Mesenchymal stem cell (in vitro differentiated cells and primary cell): ENCODE measurements at regions not wholly inside any gene's neighbourhood (a gene's known extent, or its start where the extent isn't known, plus 50 kb on each side); places are given as distances from the start of the nearest gene placed in this dataset.
A peak's percentile ranks its signal among the peaks of the same experiment; 100 is the strongest.
"Not testable (repeated sequence)": the region's sequence is repeated elsewhere in the genome, so short reads cannot be mapped to it uniquely, and the experiment has no call there.

Source experiments
- DNase-seq: peaks from one replicate; pipeline ENCODE4 v3.0.0-alpha.2; 2013
- H2AFZ ChIP-seq: one replicate; pipeline ENCODE4 v1.6.1; 2013; ENCODE audit warnings: low read depth, mild to moderate bottlenecking, control low read depth, inconsistent platforms, low read length, moderate library complexity
- H2AK5ac ChIP-seq: 2 replicates; pipeline ENCODE4 v1.6.1; 2013; ENCODE audit warnings: low read length, moderate library complexity, mild to moderate bottlenecking, inconsistent platforms; ENCODE audit not compliant: severe bottlenecking
- H2BK120ac ChIP-seq: one replicate; pipeline ENCODE4 v1.6.1; 2013; ENCODE audit warnings: low read depth, mild to moderate bottlenecking, inconsistent platforms, low read length, moderate library complexity
- H2BK12ac ChIP-seq, 2 experiments: one replicate each; pipeline ENCODE4 v1.6.1; 2013; ENCODE audit warnings: inconsistent platforms in 2 of 2, low read length in 2 of 2, mild to moderate bottlenecking in 2 of 2, moderate library complexity in 2 of 2, control low read depth in 1 of 2
- H2BK15ac ChIP-seq: one replicate; pipeline ENCODE4 v1.6.1; 2013; ENCODE audit warnings: mild to moderate bottlenecking, low read depth, inconsistent platforms; ENCODE audit not compliant: poor library complexity, severe bottlenecking
- H2BK5ac ChIP-seq: 2 replicates; pipeline ENCODE4 v1.6.1; 2013; ENCODE audit warnings: low read depth, mild to moderate bottlenecking, low read length, control low read depth, inconsistent platforms; ENCODE audit not compliant: poor library complexity, severe bottlenecking
- H3K14ac ChIP-seq, 2 experiments: one replicate each; pipeline ENCODE4 v1.6.1; 2013; ENCODE audit warnings: inconsistent platforms in 2 of 2, low read length in 2 of 2, control low read depth in 1 of 2, mild to moderate bottlenecking in 1 of 2, moderate library complexity in 1 of 2
- H3K18ac ChIP-seq, 2 experiments: one replicate each; pipeline ENCODE4 v1.6.1; 2013; ENCODE audit warnings: inconsistent platforms in 2 of 2, low read length in 2 of 2, control low read depth in 1 of 2, low read depth in 1 of 2, mild to moderate bottlenecking in 1 of 2
- H3K23ac ChIP-seq, 2 experiments: one replicate each; pipeline ENCODE4 v1.6.1; 2013; ENCODE audit warnings: inconsistent platforms in 2 of 2, low read length in 2 of 2, mild to moderate bottlenecking in 2 of 2, moderate library complexity in 2 of 2, control low read depth in 1 of 2
- H3K27ac ChIP-seq: 2 replicates; pipeline ENCODE4 v1.5.1; 2013; ENCODE audit warnings: mild to moderate bottlenecking, moderate library complexity, low read length, control low read depth, inconsistent platforms; ENCODE audit not compliant: poor library complexity, severe bottlenecking
- H3K27me3 ChIP-seq, 2 experiments: 2 replicates each; pipeline versions ENCODE4 v1.6.1 to v1.7.0; 2013; ENCODE audit warnings: low read length in 2 of 2, mild to moderate bottlenecking in 2 of 2, moderate library complexity in 2 of 2, control low read depth in 1 of 2, inconsistent platforms in 1 of 2; ENCODE audit not compliant: control insufficient read depth in 1 of 2, insufficient read depth in 1 of 2
- H3K36me3 ChIP-seq, 2 experiments: 2 replicates each; pipeline versions ENCODE4 v1.6.1 to v1.7.0; 2013; ENCODE audit warnings: low read length in 2 of 2, control low read depth in 1 of 2, inconsistent platforms in 1 of 2, low read depth in 1 of 2, mild to moderate bottlenecking in 1 of 2; ENCODE audit not compliant: insufficient read depth in 2 of 2, control insufficient read depth in 1 of 2
- H3K4ac ChIP-seq, 2 experiments: one replicate each; pipeline ENCODE4 v1.6.1; 2013; ENCODE audit warnings: inconsistent platforms in 2 of 2, low read length in 2 of 2, mild to moderate bottlenecking in 2 of 2, moderate library complexity in 2 of 2, control low read depth in 1 of 2, low read depth in 1 of 2
- H3K4me1 ChIP-seq: 2 replicates; pipeline ENCODE4 v1.6.1; 2013; ENCODE audit warnings: low read depth, low read length, control low read depth; ENCODE audit not compliant: control insufficient read depth, insufficient read depth
- H3K4me2 ChIP-seq: 2 replicates; pipeline ENCODE4 v1.6.1; 2013; ENCODE audit warnings: low read length, mild to moderate bottlenecking, inconsistent platforms; ENCODE audit not compliant: poor library complexity, severe bottlenecking
- H3K4me3 ChIP-seq, 2 experiments: 2 replicates each; pipeline versions ENCODE4 v1.5.1 to v1.7.0; 2013; ENCODE audit warnings: low read length in 2 of 2, mild to moderate bottlenecking in 2 of 2, control low read depth in 1 of 2, low read depth in 1 of 2; ENCODE audit not compliant: insufficient read depth in 1 of 2
- H3K79me1 ChIP-seq: replicated peaks from 2 replicates; pipeline ENCODE4 v1.6.1; 2013; ENCODE audit warnings: mild to moderate bottlenecking, control low read depth, low read length, inconsistent platforms; ENCODE audit not compliant: poor library complexity, severe bottlenecking
- H3K9ac ChIP-seq: 2 replicates; pipeline ENCODE4 v1.7.0; 2013; ENCODE audit warnings: mild to moderate bottlenecking, low read length, moderate library complexity
- H3K9me3 ChIP-seq: 2 replicates; pipeline ENCODE4 v1.7.0; 2013; ENCODE audit warnings: mild to moderate bottlenecking, low read length; ENCODE audit not compliant: control insufficient read depth
- H4K8ac ChIP-seq: one replicate; pipeline ENCODE4 v1.6.1; 2013; ENCODE audit warnings: inconsistent platforms, mild to moderate bottlenecking, low read length, moderate library complexity
- H4K91ac ChIP-seq: one replicate; pipeline ENCODE4 v1.6.1; 2013; ENCODE audit warnings: mild to moderate bottlenecking, low read length, inconsistent platforms
- WGBS: methylation state at CpG from one replicate; pipeline ENCODE4 v1.1.7; 2013; ENCODE audit warnings: mixed read lengths; 5-methylcytosine and 5-hydroxymethylcytosine counted together

- not testable (repeated sequence) for DNase-seq, H2BK12ac ChIP-seq, H2AK5ac ChIP-seq, H3K4me3 ChIP-seq, H3K27ac ChIP-seq, H2AFZ ChIP-seq, H3K4ac ChIP-seq, H3K79me1 ChIP-seq, H3K9me3 ChIP-seq, H3K23ac ChIP-seq, H2BK120ac ChIP-seq, H2BK5ac ChIP-seq, H2BK15ac ChIP-seq, H3K36me3 ChIP-seq, H4K8ac ChIP-seq, H4K91ac ChIP-seq, H3K4me2 ChIP-seq, H3K14ac ChIP-seq, H3K4me1 ChIP-seq, H3K27me3 ChIP-seq
- Histone ChIP-seq H3K18ac (peak overlapping the region in 1 of 2 experiments; percentile 24), H3K9ac (peak overlapping the region; percentile 58)
- WGBS: 91% methylated on average over 2 of the region's 2 CpGs
These were observed 177.0 kb upstream of the KCTD7 start for GRCh38 chr7:66451713-66452112.

GRCh38 chr7:66452165-66452564, 176.5 kb upstream of the KCTD7 start:
- peak overlapping the region; percentile 58 for H3K9ac ChIP-seq
- no peak overlapping the region for H2BK12ac ChIP-seq
- DNase-seq: no peak
- H2BK15ac ChIP-seq: no peak overlapping the region
- WGBS: 92% methylated on average over 2 of the region's 2 CpGs
- no peaks in the 10 kb centered on the region for H3K27me3 ChIP-seq
- no peaks in the 10 kb centered on the region for H3K79me1 ChIP-seq
- no peak overlapping the region for H4K8ac ChIP-seq
- H3K4me2 ChIP-seq: no peak overlapping the region
- H3K14ac ChIP-seq: no peak overlapping the region
- no peak overlapping the region for H3K23ac ChIP-seq
- H2BK5ac ChIP-seq: no peak overlapping the region
- H3K4ac ChIP-seq: no peak overlapping the region
- H3K4me1 ChIP-seq: no peaks in the 10 kb centered on the region
- H2AFZ ChIP-seq: no peak overlapping the region
- H2BK120ac ChIP-seq: no peak overlapping the region
- peaks cover 0 to 10% of the 10 kb centered on the region in 2 experiments for H3K36me3 ChIP-seq
- H3K9me3 ChIP-seq: no peaks in the 10 kb centered on the region
- H3K27ac ChIP-seq: no peak overlapping the region
- no peak overlapping the region for H3K18ac ChIP-seq
- no peak overlapping the region for H3K4me3 ChIP-seq
- H4K91ac ChIP-seq: no peak overlapping the region
- no peak overlapping the region for H2AK5ac ChIP-seq

GRCh38 chr7:66453340-66453739, 175.3 kb upstream of the KCTD7 start:
- Histone ChIP-seq H3K23ac (no peak overlapping the region), H4K8ac (no peak overlapping the region), H3K4me3 (no peak overlapping the region), H3K4me1 (no peaks in the 10 kb centered on the region), H3K18ac (no peak overlapping the region), H2BK120ac (no peak overlapping the region), H3K4me2 (no peak overlapping the region), H3K9me3 (no peaks in the 10 kb centered on the region), H3K14ac (no peak overlapping the region), H2BK15ac (no peak overlapping the region), H3K27me3 (no peaks in the 10 kb centered on the region), H2BK12ac (no peak overlapping the region), H3K79me1 (no peaks in the 10 kb centered on the region), H2AFZ (no peak overlapping the region), H4K91ac (no peak overlapping the region), H3K27ac (no peak overlapping the region), H3K36me3 (peaks cover 0 to 10% of the 10 kb centered on the region in 2 experiments), H3K9ac (no peak overlapping the region), H3K4ac (no peak overlapping the region), H2AK5ac (no peak overlapping the region), H2BK5ac (no peak overlapping the region)
- 97% methylated on average over 5 of the region's 6 CpGs for WGBS
- no peak for DNase-seq

- Histone ChIP-seq H2BK5ac (no peak overlapping the region), H3K9ac (no peak overlapping the region), H3K4me1 (no peaks in the 10 kb centered on the region), H2AFZ (no peak overlapping the region), H2AK5ac (no peak overlapping the region), H3K27ac (no peak overlapping the region), H2BK12ac (no peak overlapping the region), H2BK15ac (no peak overlapping the region), H2BK120ac (no peak overlapping the region), H3K36me3 (no peaks in the 10 kb centered on the region), H3K4ac (no peak overlapping the region), H3K23ac (no peak overlapping the region), H3K18ac (no peak overlapping the region), H3K14ac (no peak overlapping the region), H3K4me3 (no peak overlapping the region), H4K8ac (no peak overlapping the region), H3K79me1 (no peaks in the 10 kb centered on the region), H3K4me2 (no peak overlapping the region), H3K27me3 (no peaks in the 10 kb centered on the region), H3K9me3 (no peaks in the 10 kb centered on the region), H4K91ac (no peak overlapping the region)
- no peak for DNase-seq
- 98% methylated on average over 5 of the region's 5 CpGs for WGBS
These were observed 174.0 kb upstream of the KCTD7 start for GRCh38 chr7:66454600-66455225.
